ENCODE measurements at regions not wholly inside any gene's neighbourhood (a gene's known extent, or its start where the extent isn't known, plus 50 kb on each side); places are given as distances from the start of the nearest gene placed in this dataset.

DNA sequence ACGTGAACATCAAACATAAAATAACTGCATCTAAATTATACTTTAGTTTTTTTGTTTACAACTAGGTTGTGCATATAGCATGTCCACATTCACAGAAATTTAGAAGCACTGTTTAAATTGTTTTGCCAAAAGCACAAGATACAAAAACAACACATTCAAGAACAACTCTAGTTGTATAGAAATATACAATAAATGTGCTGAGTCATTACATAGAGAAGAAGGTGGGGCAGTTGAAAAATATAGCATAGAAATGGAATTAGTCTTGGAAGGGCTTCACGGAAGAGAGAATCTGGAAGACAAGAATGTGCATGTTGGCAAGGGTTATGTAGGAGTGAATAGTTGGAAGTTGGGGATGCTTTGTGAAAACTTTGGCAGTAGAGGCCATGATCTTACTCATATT lies 239.0 kb upstream of the GLRA2 start:
- Histone ChIP-seq H3K79me1 (ENCODE audit: insufficient read depth, low read depth, low read length, poor library complexity, severe bottlenecking) (no peaks in the 10 kb centered on the region), H2BK20ac (ENCODE audit: low read depth, low read length, poor library complexity, severe bottlenecking) (no peak overlapping the region), H3K23me2 (ENCODE audit: insufficient read length, low read depth, low read length, poor library complexity, severe bottlenecking) (no peaks in the 10 kb centered on the region), H2BK5ac (ENCODE audit: insufficient read length, low read length) (no peak overlapping the region), H4K91ac (ENCODE audit: insufficient read length, low read depth, low read length) (no peak overlapping the region), H4K20me1 (ENCODE audit: control insufficient read depth, insufficient read depth, insufficient read length) (no peaks in the 10 kb centered on the region), H2BK12ac (ENCODE audit: insufficient read length, low read depth, low read length) (no peak overlapping the region), H2AK5ac (ENCODE audit: insufficient read length, low read length) (no peak overlapping the region), H3T11ph (ENCODE audit: low read length) (no peak overlapping the region), H3K27me3 (ENCODE audit: insufficient read depth, low read length) (no peaks in the 10 kb centered on the region), H2BK120ac (ENCODE audit: low read depth, low read length, poor library complexity, severe bottlenecking) (no peak overlapping the region), H3K27ac (ENCODE audit: insufficient read length, low read depth, low read length) (no peak overlapping the region), H3K18ac (ENCODE audit: insufficient read length, low read depth, low read length) (no peak overlapping the region), H2AFZ (ENCODE audit: low read length) (no peak overlapping the region), H3K4ac (ENCODE audit: low read depth, low read length) (no peak overlapping the region), H4K8ac (replicated peaks; ENCODE audit: insufficient read length, low read depth, low read length) (no peak overlapping the region), H3K9me3 (ENCODE audit: control insufficient read depth, low read depth, low read length) (no peaks in the 10 kb centered on the region), H3K9ac (ENCODE audit: extremely low read depth, insufficient read length, low read length) (no peak overlapping the region), H4K5ac (ENCODE audit: insufficient read length, low read depth, low read length) (no peak overlapping the region), H3K4me1 (ENCODE audit: insufficient read depth, low read length) (no peaks in the 10 kb centered on the region), H3K56ac (ENCODE audit: insufficient read length, low read depth, low read length) (no peak overlapping the region), H3K23ac (ENCODE audit: insufficient read length, low read depth, low read length) (no peak overlapping the region), H3K14ac (ENCODE audit: insufficient read depth, low read length) (no peak overlapping the region), H2BK15ac (ENCODE audit: low read depth, low read length) (no peak overlapping the region), H3K4me2 (ENCODE audit: insufficient read depth, insufficient read length, low read length) (no peak overlapping the region), H3K79me2 (ENCODE audit: insufficient read depth, low read length) (no peaks in the 10 kb centered on the region)
- peaks cover 51 to 62% of the 10 kb centered on the region in 2 experiments for H3K9me3 Mint-ChIP-seq
- no peaks in the 10 kb centered on the region for H3K27me3 Mint-ChIP-seq (ENCODE audit: low read depth)
- TF ChIP-seq, protein P1, sequence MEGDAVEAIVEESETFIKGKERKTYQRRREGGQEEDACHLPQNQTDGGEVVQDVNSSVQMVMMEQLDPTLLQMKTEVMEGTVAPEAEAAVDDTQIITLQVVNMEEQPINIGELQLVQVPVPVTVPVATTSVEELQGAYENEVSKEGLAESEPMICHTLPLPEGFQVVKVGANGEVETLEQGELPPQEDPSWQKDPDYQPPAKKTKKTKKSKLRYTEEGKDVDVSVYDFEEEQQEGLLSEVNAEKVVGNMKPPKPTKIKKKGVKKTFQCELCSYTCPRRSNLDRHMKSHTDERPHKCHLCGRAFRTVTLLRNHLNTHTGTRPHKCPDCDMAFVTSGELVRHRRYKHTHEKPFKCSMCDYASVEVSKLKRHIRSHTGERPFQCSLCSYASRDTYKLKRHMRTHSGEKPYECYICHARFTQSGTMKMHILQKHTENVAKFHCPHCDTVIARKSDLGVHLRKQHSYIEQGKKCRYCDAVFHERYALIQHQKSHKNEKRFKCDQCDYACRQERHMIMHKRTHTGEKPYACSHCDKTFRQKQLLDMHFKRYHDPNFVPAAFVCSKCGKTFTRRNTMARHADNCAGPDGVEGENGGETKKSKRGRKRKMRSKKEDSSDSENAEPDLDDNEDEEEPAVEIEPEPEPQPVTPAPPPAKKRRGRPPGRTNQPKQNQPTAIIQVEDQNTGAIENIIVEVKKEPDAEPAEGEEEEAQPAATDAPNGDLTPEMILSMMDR (conservative IDR thresholded peaks at IDR 0.05) = no peak
- H3K36me3 Mint-ChIP-seq (ENCODE audit: insufficient read depth in 1 of 3, low read depth in 3 of 3) = peaks cover 0 to 5% (median 4%) of the 10 kb centered on the region in 3 experiments; a peak in 2 of 7 replicates
- DNase-seq = no peak
- no peak overlapping the region for H3K27ac Mint-ChIP-seq
- H3K4me1 Mint-ChIP-seq = peaks cover 2 to 4% of the 10 kb centered on the region in 2 experiments; a peak in 2 of 4 replicates
- WGBS (ENCODE audit: extremely low coverage, insufficient read length, low lambda C conversion rate) = no CpG with 5 or more reads among the region's 2 CpGs
- no peak overlapping the region for H3K4me3 Mint-ChIP-seq
